ENCODE measurements at regions not wholly inside any gene's neighbourhood (a gene's known extent, or its start where the extent isn't known, plus 50 kb on each side); places are given as distances from the start of the nearest gene placed in this dataset.

DNA sequence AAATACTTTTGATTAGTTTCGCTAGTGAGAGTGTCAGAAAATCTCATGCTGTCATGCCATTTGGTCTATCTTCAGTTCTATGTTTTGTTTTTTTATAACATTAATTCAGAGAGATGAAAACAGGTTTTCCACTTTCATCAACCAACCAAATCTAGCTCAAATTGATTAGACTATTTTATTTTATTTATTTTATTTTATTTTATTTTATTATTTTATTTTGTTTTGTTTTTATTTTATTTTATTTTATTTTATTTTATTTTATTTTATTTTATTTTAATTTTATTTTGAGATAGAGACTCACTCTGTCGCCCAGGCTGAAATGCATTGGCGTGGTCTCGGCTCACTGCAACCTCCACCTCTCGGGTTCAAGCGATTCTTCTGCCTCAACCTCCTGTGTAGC is 1391.0 kb upstream of the ADGRB3 start (continued):
- TF ChIP-seq MAFK (IDR thresholded peaks at IDR 0.05; ENCODE audit: low read depth, low read length) (no peak), CHD1 (IDR thresholded peaks at IDR 0.05; ENCODE audit: low read depth, low read length) (no peak)

Data from H1 (cell line).